ENCODE measurements at regions not wholly inside any gene's neighbourhood (a gene's known extent, or its start where the extent isn't known, plus 50 kb on each side); places are given as distances from the start of the nearest gene placed in this dataset.

- TF ChIP-seq GATA2 (IDR thresholded peaks at IDR 0.05; ENCODE audit: low read depth, low read length) (no peak), GATA3 (IDR thresholded peaks at IDR 0.05; ENCODE audit: low read depth, low read length) (no peak)
These were observed 130.4 kb downstream of the C11orf87 start for GRCh38 chr11:109552376-109552775.

All from SH-SY5Y (cell line).